ENCODE measurements at regions not wholly inside any gene's neighbourhood (a gene's known extent, or its start where the extent isn't known, plus 50 kb on each side); places are given as distances from the start of the nearest gene placed in this dataset.

GRCh38 chr6:150813993-150814359 lies 51.5 kb upstream of the MTHFD1L start:
- no peak overlapping the region for H3K4me3 ChIP-seq (replicated peaks; ENCODE audit: low read depth, low read length)
- H3K27me3 ChIP-seq (replicated peaks; ENCODE audit: control insufficient read depth, insufficient read depth, low read length), result no peaks in the 10 kb centered on the region
- no peaks in the 10 kb centered on the region; the same call in 1 of the 2 replicates for H3K36me3 ChIP-seq (ENCODE audit: control insufficient read depth, insufficient read depth, low read length)
- DNase-seq (ENCODE audit: extremely low read depth, insufficient read length), result peak; percentile 52
- TF ChIP-seq CTCF (IDR thresholded peaks at IDR 0.05; ENCODE audit: insufficient read depth, low read length, poor library complexity, severe bottlenecking), result no peak
